ENCODE measurements at regions not wholly inside any gene's neighbourhood (a gene's known extent, or its start where the extent isn't known, plus 50 kb on each side); places are given as distances from the start of the nearest gene placed in this dataset.

DNA sequence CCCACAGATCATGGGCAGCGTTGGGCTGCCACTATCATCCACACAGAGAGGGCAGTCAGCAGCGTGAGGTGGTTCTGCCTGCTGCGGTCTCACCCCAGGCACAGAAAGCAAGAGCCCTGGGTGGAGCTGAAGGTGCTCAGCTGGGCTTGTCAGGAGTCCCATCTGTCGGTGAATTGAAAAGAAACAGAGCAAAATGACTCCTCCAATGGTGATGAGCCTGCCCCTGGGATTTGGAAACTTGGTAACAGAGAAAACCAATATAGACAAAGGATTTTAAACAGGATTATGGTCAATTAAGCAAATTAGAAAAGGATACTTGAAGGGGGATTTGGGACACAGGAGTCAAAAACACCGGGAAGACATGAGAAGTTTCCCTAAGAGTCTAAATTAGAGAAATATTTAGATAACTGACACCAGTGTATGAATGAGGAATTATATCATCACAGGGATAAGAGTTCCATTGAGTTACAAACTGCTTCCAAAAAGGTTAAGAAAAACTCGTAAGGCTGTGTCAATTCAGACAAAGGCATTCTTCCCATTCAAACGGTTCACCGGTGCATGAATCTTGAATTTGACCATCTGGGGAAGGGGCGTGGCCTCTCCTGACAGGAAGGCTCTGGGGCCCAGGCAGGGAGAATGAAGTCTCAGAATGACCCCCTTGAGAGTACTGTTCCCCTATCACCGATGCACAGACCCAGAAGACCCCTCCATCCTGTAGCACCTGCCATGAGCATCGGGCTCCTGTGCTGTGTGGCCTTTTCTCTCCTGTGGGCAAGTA is 70.0 kb upstream of the PRSS58 start:
- TF ChIP-seq, protein P1, sequence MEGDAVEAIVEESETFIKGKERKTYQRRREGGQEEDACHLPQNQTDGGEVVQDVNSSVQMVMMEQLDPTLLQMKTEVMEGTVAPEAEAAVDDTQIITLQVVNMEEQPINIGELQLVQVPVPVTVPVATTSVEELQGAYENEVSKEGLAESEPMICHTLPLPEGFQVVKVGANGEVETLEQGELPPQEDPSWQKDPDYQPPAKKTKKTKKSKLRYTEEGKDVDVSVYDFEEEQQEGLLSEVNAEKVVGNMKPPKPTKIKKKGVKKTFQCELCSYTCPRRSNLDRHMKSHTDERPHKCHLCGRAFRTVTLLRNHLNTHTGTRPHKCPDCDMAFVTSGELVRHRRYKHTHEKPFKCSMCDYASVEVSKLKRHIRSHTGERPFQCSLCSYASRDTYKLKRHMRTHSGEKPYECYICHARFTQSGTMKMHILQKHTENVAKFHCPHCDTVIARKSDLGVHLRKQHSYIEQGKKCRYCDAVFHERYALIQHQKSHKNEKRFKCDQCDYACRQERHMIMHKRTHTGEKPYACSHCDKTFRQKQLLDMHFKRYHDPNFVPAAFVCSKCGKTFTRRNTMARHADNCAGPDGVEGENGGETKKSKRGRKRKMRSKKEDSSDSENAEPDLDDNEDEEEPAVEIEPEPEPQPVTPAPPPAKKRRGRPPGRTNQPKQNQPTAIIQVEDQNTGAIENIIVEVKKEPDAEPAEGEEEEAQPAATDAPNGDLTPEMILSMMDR (IDR thresholded peaks at IDR 0.05) = no peak
- no peak for TF ChIP-seq ZFX (IDR thresholded peaks at IDR 0.05; ENCODE audit: borderline replicate concordance)

Measured in 22Rv1 (cell line).